ENCODE measurements at regions not wholly inside any gene's neighbourhood (a gene's known extent, or its start where the extent isn't known, plus 50 kb on each side); places are given as distances from the start of the nearest gene placed in this dataset.
A peak's percentile ranks its signal among the peaks of the same experiment; 100 is the strongest.
"Not testable (repeated sequence)": the region's sequence is repeated elsewhere in the genome, so short reads cannot be mapped to it uniquely, and the experiment has no call there.

DNA sequence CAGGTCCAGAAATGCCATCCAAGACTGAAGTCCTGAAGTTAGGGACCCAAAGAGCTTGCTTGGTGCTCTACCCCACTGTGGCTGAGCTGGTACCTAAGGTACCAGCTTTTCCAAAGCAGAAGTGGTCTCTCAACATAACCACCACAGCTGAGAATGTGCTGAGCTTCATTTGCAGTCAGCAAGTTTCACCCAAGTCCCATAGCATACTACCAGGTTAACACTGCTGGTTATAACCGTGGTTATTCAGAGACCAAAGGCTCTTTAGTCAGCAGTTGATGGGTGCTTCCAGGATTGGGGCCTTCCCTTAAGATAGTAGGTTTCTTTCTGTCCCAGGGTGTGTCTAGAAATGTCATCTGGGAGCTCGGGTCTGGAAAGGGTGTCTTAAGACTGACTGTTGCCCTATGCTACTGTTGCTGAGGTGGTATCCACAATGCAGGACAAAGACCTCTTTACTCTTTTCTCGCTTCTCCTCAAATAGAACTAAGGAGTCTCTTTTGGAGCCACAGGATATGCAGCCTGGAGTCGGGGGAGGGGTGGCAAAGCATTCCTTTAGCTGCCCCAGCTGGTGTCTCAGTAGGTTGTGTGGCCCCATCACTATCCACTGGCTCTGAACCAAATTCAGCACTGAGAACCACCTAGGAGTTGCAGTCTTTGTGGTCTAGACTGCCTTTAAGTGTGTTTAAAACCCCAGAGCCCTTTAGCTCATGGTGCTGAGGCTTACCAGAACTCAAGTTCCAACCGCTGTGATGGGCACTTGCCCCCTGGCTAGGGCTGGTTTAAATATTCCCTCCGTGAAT lies 354.9 kb upstream of the SEMA3C start:
- DNase-seq = no peak

DNA sequence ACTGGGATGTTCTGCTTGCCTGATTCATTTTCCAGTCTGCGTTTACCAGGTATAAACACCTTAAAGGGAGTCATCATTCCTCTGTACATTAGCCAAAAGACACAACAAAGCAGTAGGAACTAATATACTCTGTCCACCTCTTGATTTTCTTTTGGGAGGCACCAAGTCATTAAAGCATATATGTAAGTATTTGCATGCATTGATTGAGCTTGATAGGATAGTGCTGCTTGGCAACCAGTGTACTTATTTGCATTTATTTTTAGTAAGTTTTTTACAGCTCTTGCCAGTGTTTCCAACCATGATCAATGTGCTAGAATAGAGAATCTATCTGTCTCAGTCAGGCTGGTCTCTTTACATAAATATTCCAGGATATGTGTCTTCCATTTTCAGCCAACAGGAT lies 353.3 kb upstream of the SEMA3C start:
- DNase-seq = no peak

DNA sequence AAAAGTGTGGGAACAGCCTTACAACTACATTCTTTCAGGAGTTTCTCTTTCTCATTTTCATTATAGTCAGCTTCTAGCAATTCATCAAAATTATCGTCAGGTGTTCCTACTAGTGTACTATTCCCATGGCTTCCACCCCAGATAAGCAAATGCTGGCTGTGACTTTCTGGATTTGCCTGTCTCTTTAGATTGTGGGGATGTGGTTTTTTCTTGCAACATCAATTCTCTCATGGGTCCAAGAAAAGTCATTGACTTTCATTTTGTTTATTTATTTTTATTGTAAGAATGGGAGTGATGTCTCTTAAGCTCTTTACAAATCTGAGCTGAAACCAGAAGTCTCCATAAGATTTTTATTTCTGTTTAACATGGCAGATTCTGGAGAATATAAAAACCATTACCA lies 349.7 kb upstream of the SEMA3C start:
- no peak for DNase-seq

GRCh38 chr7:81267508-81267907 lies 348.7 kb upstream of the SEMA3C start:
- peak; percentile 24 for DNase-seq

DNA sequence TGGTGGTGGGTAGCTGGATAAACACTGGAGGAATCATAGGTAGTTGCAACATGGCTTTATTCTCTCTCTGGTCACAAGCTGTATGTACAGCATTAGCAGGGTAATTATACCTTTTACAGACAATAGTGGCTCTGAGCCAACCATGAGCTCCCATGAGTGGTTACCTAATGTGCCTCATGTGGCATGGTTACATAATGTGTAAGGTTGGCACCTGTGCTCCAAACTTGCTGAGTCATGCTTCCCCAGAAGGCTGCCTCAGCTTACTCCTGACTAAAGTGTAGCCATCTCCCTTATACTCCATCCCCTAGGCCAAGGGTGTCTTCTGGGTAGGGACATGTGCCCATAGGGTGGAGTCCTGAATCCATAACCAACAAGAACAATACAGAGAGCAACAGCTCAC lies 345.3 kb upstream of the SEMA3C start:
- DNase-seq = no peak

DNA sequence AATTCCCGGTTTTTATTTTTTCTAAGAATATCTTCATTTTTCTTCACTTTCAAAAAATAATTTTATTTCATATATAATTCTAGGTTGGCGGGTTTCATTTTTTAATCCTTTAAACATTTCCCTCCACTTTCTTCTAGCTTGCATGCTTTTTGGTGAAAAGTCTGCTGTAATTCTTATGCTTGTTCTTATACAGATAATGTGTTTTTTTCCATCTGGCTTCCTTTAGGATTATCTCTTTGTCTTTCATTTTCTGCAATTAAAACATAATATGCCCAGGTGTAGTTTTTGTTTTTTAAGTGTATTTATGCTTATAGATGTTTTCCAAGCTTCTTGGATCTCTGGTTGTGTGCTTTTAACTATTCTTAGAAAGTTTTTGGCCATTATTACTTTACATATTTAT lies 341.3 kb upstream of the SEMA3C start:
- no peak for DNase-seq

DNA sequence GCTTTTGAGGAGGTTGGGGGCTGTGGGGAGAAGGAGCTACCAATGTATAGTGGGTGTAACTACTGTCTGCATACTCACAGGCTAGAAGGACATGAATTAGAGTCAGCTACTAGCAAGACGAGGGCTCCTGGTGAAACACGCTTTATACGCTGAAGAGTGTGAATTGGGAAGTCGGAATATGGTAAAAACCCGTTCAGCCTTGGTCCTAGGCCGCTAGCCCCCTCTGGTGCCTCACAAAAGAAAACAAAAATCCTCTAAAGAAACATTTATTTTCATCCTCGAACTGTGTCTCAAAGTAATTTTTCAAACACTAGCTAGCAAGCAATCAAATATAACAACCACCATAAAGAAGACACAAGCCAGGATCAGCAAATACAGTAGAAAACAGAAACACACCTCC lies 338.1 kb upstream of the SEMA3C start:
- DNase-seq = peak; percentile 24

- DNase-seq = no peak
Measured at GRCh38 chr7:81248420-81248819, 329.6 kb upstream of the SEMA3C start.

GRCh38 chr7:81247364-81247763 lies 328.5 kb upstream of the SEMA3C start:
- DNase-seq = not testable (repeated sequence)

DNA sequence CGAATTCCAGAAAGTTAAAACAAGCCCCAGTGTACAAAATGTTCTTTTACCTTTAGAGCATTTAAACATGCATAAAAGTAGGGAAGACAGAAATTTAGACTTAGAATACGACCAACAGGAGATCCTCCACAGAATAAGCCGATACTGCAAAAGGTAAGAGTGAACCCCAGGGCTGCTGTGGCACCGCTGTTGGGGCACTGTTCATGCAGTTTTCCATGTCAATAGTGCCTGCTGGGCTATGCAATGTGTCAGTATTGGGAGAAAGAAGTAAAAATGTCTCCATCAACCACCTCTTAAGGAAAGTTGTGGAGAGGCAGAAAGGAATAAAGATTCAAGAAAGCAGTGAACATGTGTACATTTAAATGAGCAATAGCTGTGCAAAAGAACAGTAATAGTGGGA lies 326.5 kb upstream of the SEMA3C start:
- no peak for DNase-seq

- DNase-seq = no peak
Measured at GRCh38 chr7:81244224-81244623, 325.4 kb upstream of the SEMA3C start.

DNA sequence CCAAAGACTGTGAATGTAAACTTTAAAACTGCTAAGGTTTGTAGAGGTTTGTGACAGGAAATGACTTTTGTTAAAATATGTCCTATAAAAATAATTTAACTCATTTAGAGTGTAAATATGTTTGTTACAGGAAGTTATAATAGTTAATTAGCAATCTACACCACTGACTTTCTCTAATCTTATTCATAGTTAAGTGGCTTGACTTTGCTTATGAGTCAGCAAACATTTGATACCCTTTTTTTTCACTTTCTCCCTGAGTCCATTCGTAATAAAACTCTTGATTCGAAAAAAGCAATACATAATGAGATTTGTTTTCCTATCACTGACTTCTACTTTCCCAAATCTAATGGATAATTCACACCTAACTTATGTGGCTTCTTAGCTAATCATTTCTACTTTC lies 317.7 kb upstream of the SEMA3C start:
- no peak for DNase-seq

- no peak for DNase-seq
Measured at GRCh38 chr7:81235997-81236396, 317.1 kb upstream of the SEMA3C start.

DNA sequence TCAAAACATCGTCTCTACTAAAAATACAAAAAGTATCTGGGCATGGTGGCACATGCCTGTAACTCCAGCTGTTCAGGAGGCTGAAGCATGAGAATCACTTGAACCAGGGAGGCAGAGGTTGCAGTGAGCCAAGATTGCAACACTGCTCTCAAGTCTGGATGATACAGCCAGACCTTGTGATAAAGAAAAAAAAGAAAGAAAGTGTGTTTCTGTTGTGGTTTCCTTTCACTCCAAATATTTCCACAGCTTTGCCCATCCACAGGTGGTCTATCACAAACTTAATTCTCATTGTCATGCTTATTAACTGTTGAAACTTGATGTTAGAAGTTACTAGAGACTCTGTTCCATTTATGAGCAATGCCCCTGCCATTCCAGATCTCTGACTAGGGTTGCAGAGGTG lies 316.0 kb upstream of the SEMA3C start:
- no peak for DNase-seq

- peak; percentile 57 for DNase-seq
Measured at GRCh38 chr7:81233208-81233940, 314.5 kb upstream of the SEMA3C start.

- DNase-seq = peak; percentile 81
Measured at GRCh38 chr7:81232084-81232799, 313.4 kb upstream of the SEMA3C start.

DNA sequence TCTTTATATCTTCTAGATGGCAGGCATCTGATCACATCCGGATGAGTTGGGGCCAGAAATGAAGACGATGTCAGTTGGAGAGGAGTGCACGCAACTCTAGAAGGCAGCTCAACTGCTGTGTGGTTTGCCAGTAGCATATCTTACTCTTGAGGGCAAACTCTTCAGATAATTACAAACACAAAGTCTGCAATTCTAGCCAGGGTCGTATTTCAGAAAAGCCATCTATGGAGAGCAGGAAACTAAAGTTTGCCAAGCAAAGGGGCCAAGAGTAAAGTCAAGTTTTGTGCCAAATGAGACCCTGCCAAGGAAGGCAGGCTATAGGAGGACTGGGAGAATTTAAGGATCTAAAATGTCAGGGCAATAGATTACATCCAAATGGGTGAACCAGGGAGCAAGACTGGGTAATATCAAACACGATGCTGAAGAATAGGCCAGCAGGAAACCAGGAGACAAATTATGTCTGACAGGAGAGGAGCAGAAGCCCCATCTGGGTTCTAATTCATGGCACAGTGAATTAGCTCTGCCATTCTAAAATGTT lies 312.5 kb upstream of the SEMA3C start:
- DNase-seq = peak; percentile 72

GRCh38 chr7:81226234-81226633 lies 307.4 kb upstream of the SEMA3C start:
- DNase-seq = no peak

GRCh38 chr7:81222692-81223091 lies 303.8 kb upstream of the SEMA3C start:
- DNase-seq = not testable (repeated sequence)

- DNase-seq = no peak
Measured at GRCh38 chr7:81221527-81222217, 302.8 kb upstream of the SEMA3C start.

DNA sequence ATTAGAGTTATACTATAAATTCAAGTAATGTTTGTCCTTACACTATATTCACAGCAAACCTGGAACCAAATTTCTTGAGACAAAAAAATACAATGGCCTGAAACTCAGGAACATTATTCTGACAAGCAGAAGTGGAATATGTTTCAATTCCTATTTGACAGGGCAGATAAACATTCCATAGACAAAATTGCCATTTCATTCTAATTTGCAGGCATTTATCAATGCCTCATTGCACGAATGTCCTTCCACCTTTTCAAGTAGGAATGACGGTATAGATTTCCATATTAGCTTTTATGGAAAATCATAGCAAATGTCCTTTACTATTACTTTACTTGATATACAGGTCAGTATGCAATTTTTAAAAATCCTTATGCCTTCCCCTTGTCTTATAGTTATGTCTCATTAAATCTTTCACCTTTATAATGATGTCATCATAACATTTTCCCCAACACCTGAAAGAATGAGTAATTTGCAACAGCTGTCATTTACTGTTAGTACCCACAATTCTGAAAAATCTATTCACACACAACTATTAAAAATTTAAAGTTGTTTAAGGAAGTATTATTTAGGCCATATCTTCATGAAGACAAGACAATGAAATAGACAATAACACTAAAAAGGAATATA lies 299.7 kb upstream of the SEMA3C start:
- no peak for DNase-seq

DNA sequence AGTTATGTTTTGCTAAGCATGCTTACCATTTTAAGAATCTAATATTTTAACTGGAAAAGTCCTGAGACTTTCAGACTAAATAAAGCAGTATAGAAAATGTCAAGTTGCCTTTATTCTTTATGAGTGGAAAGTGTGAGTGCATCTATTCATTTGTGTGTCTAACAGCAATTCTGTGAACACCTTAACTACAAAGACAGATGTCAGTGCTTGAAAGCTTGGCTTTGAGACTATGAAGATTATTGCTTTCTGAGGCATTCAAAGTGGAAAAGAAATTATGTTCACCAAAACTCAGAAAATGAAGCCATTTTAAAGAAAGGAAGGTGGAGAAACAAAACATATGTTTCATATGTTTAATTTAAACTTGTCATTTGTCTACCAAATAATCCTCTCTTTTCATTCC lies 294.5 kb upstream of the SEMA3C start:
- no peak for DNase-seq

Measured in right hindlimb (tissue), 1 donor.